ENCODE measurements at regions not wholly inside any gene's neighbourhood (a gene's known extent, or its start where the extent isn't known, plus 50 kb on each side); places are given as distances from the start of the nearest gene placed in this dataset.

- TF ChIP-seq GATA2 (IDR thresholded peaks at IDR 0.05; ENCODE audit: low read depth, low read length) (no peak), GATA3 (IDR thresholded peaks at IDR 0.05; ENCODE audit: low read depth, low read length) (no peak)
Measured at GRCh38 chr6:56310241-56310640, 62.9 kb upstream of the COL21A1 start.
